Breast epithelium (tissue), 3 donors: ENCODE measurements at regions not wholly inside any gene's neighbourhood (a gene's known extent, or its start where the extent isn't known, plus 50 kb on each side); places are given as distances from the start of the nearest gene placed in this dataset.

Source experiments
- CTCF ChIP-seq, 3 donors: fragments of 450-650 bp; IDR thresholded peaks; one replicate each; pipeline ENCODE4 v1.5.1; 2016 to 2017; ENCODE audit warnings: antibody characterized with exemption in 3 of 3, mild to moderate bottlenecking in 3 of 3, moderate library complexity in 3 of 3
- POLR2A ChIP-seq: fragments of 450-650 bp; IDR thresholded peaks from one replicate; pipeline ENCODE4 v1.6.1; 2016; ENCODE audit warnings: antibody characterized with exemption, mild to moderate bottlenecking, moderate library complexity
- POLR2AphosphoS5 ChIP-seq, 3 donors: sonication (generic); formaldehyde crosslinking; IDR thresholded peaks; one replicate each; pipeline ENCODE4 v1.6.1; 2017; ENCODE audit warnings: antibody characterized with exemption in 3 of 3

- no peak for TF ChIP-seq CTCF (IDR thresholded peaks at IDR 0.05)
- no peak for TF ChIP-seq POLR2A
- no peak for TF ChIP-seq POLR2AphosphoS5 (IDR thresholded peaks at IDR 0.05)
Observed at GRCh38 chr12:84712747-84713146, 199.9 kb downstream of the SLC6A15 start.
